SK-N-SH treated with all-trans-retinoic acid at 6 μM for 48 hours (cell line): ENCODE measurements at regions not wholly inside any gene's neighbourhood (a gene's known extent, or its start where the extent isn't known, plus 50 kb on each side); places are given as distances from the start of the nearest gene placed in this dataset.

ENCODE experiments used
- ATAC-seq: fragments of 200-7000 bp; cut with Tn5 transposase; 3 replicates; pipeline ENCODE4 v1.9.1; 2020; ENCODE audit warnings: mild to moderate bottlenecking, moderate library complexity
- ARNTL ChIP-seq: fragments of 450-650 bp; formaldehyde crosslinking; IDR thresholded peaks from 2 replicates; pipeline ENCODE4 v1.5.0; 2020; ENCODE audit warnings: low read depth, mild to moderate bottlenecking, moderate library complexity, borderline replicate concordance
- BACH2 ChIP-seq: fragments of 250-450 bp; sonication (Bioruptor Pico); IDR thresholded peaks from 2 replicates; pipeline ENCODE4 v1.9.0; 2021; ENCODE audit warnings: mild to moderate bottlenecking, borderline replicate concordance
- CREB5 ChIP-seq: fragments of 250-450 bp; sonication (Bioruptor Pico); IDR thresholded peaks from 2 replicates; pipeline ENCODE4 v1.5.1; 2020; ENCODE audit warnings: low read depth, mild to moderate bottlenecking, moderate library complexity
- CSDC2 ChIP-seq: fragments of 250-450 bp; sonication (Bioruptor Pico); IDR thresholded peaks from 2 replicates; pipeline ENCODE4 v1.5.0; 2020; ENCODE audit warnings: mild to moderate bottlenecking, moderate library complexity
- ESRRG ChIP-seq: fragments of 250-450 bp; sonication (Bioruptor Pico); IDR thresholded peaks from 2 replicates; pipeline ENCODE4 v1.6.1; 2021; ENCODE audit warnings: mild to moderate bottlenecking
- ISL1 ChIP-seq: fragments of 250-450 bp; sonication (Bioruptor Pico); IDR thresholded peaks from 2 replicates; pipeline ENCODE4 v2.1.2; 2022; ENCODE audit warnings: mild to moderate bottlenecking, moderate library complexity
- OSR1 ChIP-seq: fragments of 250-450 bp; sonication (Bioruptor Pico); IDR thresholded peaks from 2 replicates; pipeline ENCODE4 v1.8.0; 2022; ENCODE audit warnings: moderate library complexity, mild to moderate bottlenecking, inconsistent platforms
- PATZ1 ChIP-seq: fragments of 250-450 bp; sonication (Bioruptor Pico); IDR thresholded peaks from 2 replicates; pipeline ENCODE4 v1.8.0; 2020; ENCODE audit warnings: mild to moderate bottlenecking, moderate library complexity, borderline replicate concordance
- PPARA ChIP-seq: fragments of 250-450 bp; sonication (Bioruptor Pico); IDR thresholded peaks from 2 replicates; pipeline ENCODE4 v1.5.0; 2020; ENCODE audit warnings: mild to moderate bottlenecking, borderline replicate concordance
- RARB ChIP-seq: fragments of 250-450 bp; sonication (Bioruptor Pico); IDR thresholded peaks from 2 replicates; pipeline ENCODE4 v1.8.0; 2021; ENCODE audit warnings: mild to moderate bottlenecking, moderate library complexity
- SNAI2 ChIP-seq: fragments of 250-450 bp; sonication (Bioruptor Pico); IDR thresholded peaks from 2 replicates; pipeline ENCODE4 v1.5.0; 2020; ENCODE audit warnings: mild to moderate bottlenecking, moderate library complexity
- TCF4 ChIP-seq: fragments of 250-450 bp; sonication (Bioruptor Pico); IDR thresholded peaks from 2 replicates; pipeline ENCODE4 v1.8.0; 2021; ENCODE audit warnings: mild to moderate bottlenecking, moderate library complexity, borderline replicate concordance
- TOX ChIP-seq: fragments of 250-450 bp; sonication (Bioruptor Pico); IDR thresholded peaks from 2 replicates; pipeline ENCODE4 v1.8.0; 2021; ENCODE audit warnings: mild to moderate bottlenecking, moderate library complexity, borderline replicate concordance
- TSHZ2 ChIP-seq: fragments of 250-450 bp; sonication (Bioruptor Pico); IDR thresholded peaks from 2 replicates; pipeline ENCODE4 v1.5.0; 2020; ENCODE audit warnings: mild to moderate bottlenecking, moderate library complexity
- ZC3H10 ChIP-seq: fragments of 250-450 bp; sonication (Bioruptor Pico); IDR thresholded peaks from 2 replicates; pipeline ENCODE4 v1.5.1; 2021; ENCODE audit warnings: mild to moderate bottlenecking, moderate library complexity
- ZFP3 ChIP-seq: fragments of 250-450 bp; sonication (Bioruptor Pico); IDR thresholded peaks from 2 replicates; pipeline ENCODE4 v1.5.0; 2020; ENCODE audit warnings: mild to moderate bottlenecking, moderate library complexity
- ZFP30 ChIP-seq: fragments of 450-650 bp; formaldehyde crosslinking; IDR thresholded peaks from 2 replicates; pipeline ENCODE4 v1.5.0; 2022; ENCODE audit warnings: mild to moderate bottlenecking, moderate library complexity
- ZNF70 ChIP-seq: fragments of 450-650 bp; formaldehyde crosslinking; IDR thresholded peaks from 2 replicates; pipeline ENCODE4 v1.5.0; 2020; ENCODE audit warnings: mild to moderate bottlenecking, moderate library complexity
- ZNF8 ChIP-seq: fragments of 450-650 bp; formaldehyde crosslinking; IDR thresholded peaks from 2 replicates; pipeline ENCODE4 v1.5.0; 2020; ENCODE audit warnings: mild to moderate bottlenecking, moderate library complexity
- TF ChIP-seq, protein P1 (sequence below): fragments of 250-450 bp; sonication (Bioruptor Pico); IDR thresholded peaks from 2 replicates; pipeline ENCODE4 v1.5.1; 2021; ENCODE audit warnings: mild to moderate bottlenecking, moderate library complexity

DNA sequence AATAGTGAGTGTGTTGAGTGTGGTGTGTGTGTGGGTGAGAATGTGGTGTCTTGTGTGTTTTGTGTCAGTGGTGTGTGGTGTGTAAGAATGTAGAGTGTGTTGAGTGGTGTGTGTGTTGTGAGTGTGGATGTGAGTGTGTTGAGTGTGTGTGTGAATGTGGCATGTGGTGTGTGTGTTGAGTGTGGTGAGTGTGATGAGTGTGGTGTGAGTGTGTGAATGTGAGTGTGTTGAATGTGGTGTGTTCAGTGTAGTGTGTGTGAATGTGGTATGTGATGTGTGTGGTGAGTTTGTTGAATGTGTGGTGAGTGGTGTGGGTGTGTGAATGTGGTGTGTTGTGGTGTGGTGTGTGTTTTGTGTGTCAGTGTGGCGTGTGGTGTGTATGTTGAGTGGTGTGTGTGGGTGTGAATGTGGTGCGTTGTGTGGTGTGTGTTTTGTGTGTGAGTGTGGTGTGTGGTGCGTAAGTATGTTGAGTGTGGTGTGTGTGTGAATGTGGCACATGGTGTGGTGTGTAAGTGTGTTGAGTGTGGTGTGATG, 60.8 kb upstream of the SORCS2 start:
- TF ChIP-seq SNAI2 (no peak), PATZ1 (no peak), CSDC2 (CRISPR knock-in tag) (no peak), OSR1 (CRISPR knock-in tag) (no peak), ZNF70 (CRISPR knock-in tag) (no peak), RARB (CRISPR knock-in tag) (no peak), TCF4 (CRISPR knock-in tag) (no peak), ESRRG (no peak), CREB5 (CRISPR knock-in tag) (no peak), ARNTL (CRISPR knock-in tag) (no peak), ISL1 (CRISPR knock-in tag) (no peak)
- TF ChIP-seq, protein P1, sequence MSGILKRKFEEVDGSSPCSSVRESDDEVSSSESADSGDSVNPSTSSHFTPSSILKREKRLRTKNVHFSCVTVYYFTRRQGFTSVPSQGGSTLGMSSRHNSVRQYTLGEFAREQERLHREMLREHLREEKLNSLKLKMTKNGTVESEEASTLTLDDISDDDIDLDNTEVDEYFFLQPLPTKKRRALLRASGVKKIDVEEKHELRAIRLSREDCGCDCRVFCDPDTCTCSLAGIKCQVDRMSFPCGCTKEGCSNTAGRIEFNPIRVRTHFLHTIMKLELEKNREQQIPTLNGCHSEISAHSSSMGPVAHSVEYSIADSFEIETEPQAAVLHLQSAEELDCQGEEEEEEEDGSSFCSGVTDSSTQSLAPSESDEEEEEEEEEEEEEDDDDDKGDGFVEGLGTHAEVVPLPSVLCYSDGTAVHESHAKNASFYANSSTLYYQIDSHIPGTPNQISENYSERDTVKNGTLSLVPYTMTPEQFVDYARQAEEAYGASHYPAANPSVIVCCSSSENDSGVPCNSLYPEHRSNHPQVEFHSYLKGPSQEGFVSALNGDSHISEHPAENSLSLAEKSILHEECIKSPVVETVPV (CRISPR knock-in tag) = no peak
- ATAC-seq = no peak

DNA sequence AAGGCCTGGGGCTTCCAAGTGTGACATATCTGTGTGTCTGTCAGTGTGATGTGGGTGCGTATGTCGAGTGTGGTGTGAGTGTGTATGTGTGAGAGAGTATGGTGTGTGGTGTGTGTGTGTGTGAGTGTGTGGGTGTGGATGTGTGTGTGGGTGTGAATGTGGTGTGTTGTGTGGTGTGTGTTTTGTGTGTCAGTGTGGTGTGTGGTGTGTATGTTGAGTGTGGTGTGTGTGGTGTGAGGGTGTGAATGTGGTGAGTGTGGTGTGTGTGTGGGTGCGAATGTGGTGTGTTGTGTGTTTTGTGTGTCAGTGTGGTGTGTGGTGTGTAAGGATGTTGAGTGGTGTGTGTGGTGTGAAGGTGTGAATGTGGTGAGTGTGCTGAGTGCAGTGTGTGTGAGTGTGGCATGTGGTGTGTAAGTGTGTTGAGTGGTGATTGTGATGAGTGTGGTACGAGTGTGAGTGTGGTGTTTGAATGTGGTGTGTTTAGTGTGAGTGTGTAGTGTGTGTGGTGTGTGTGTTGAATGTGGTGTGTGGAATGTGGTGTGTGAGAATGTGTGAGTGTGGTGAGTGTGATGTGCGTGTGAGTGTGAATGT, 61.6 kb upstream of the SORCS2 start:
- TF ChIP-seq ARNTL (CRISPR knock-in tag) = no peak
- TF ChIP-seq ESRRG = no peak
- TF ChIP-seq ZFP3 (CRISPR knock-in tag) = no peak
- TF ChIP-seq ZNF8 (CRISPR knock-in tag) = no peak
- no peak for TF ChIP-seq ZNF70 (CRISPR knock-in tag)
- no peak for TF ChIP-seq CREB5 (CRISPR knock-in tag)
- TF ChIP-seq, all 23 proteins: peak for 0
- ATAC-seq = no peak

- TF ChIP-seq, protein P1 (CRISPR knock-in tag) = no peak
- no peak for TF ChIP-seq OSR1 (CRISPR knock-in tag)
- TF ChIP-seq BACH2 (CRISPR knock-in tag) = no peak
- TF ChIP-seq CREB5 (CRISPR knock-in tag) = no peak
- no peak for TF ChIP-seq ZC3H10
- TF ChIP-seq CSDC2 (CRISPR knock-in tag) = no peak
- no peak for TF ChIP-seq ISL1 (CRISPR knock-in tag)
- TF ChIP-seq ESRRG = no peak
- TF ChIP-seq ARNTL (CRISPR knock-in tag) = no peak
- TF ChIP-seq PPARA (CRISPR knock-in tag) = no peak
- TF ChIP-seq PATZ1 = no peak
- TF ChIP-seq TSHZ2 (CRISPR knock-in tag) = no peak
- no peak for TF ChIP-seq ZNF8 (CRISPR knock-in tag)
- TF ChIP-seq TOX (CRISPR knock-in tag) = no peak
- TF ChIP-seq ZFP30 (CRISPR knock-in tag) = no peak
- ATAC-seq = no peak
Measured at GRCh38 chr4:7129871-7130620, 62.2 kb upstream of the GRPEL1 start.
